A673 (cell line): ENCODE measurements at regions not wholly inside any gene's neighbourhood (a gene's known extent, or its start where the extent isn't known, plus 50 kb on each side); places are given as distances from the start of the nearest gene placed in this dataset.

ENCODE experiments used
- CTCF ChIP-seq: fragments of 300-800, 200-600 bp; sonication (generic); conservative IDR thresholded peaks from 2 replicates; pipeline ENCODE4 v1.5.1; 2017; ENCODE audit warnings: low read depth, mild to moderate bottlenecking, antibody characterized with exemption, low read length, moderate library complexity, mixed read lengths
- EZH2 ChIP-seq: fragments of 200-600 bp; sonication (generic); IDR thresholded peaks from 2 replicates; pipeline ENCODE4 v1.6.1; 2017; ENCODE audit warnings: borderline replicate concordance, low read depth, mild to moderate bottlenecking, mixed read lengths, antibody characterized with exemption, low read length; ENCODE audit not compliant: poor library complexity, severe bottlenecking

GRCh38 chr2:132274000-132274399 lies 112.2 kb upstream of the ANKRD30BL start:
- no peak for TF ChIP-seq CTCF
- TF ChIP-seq EZH2, result no peak
